ENCODE measurements at regions not wholly inside any gene's neighbourhood (a gene's known extent, or its start where the extent isn't known, plus 50 kb on each side); places are given as distances from the start of the nearest gene placed in this dataset.

DNA sequence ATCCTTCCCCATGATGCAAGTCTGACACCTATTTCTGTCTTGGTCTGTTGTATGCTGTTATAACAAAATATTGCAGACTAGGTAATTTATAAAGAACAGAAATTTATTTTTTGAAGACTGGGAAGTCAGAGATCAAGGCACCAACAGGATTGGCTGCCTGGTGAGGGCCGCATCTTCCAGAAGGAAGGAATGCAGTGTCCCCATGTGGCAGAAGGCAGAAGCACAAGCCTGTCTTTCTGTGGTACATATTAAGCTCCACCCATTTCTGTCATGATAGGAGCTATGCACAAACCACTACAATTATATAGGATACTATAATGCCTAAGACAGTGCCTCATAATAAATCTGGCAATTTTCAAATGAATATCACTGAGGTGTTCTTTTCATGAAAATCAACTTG lies 502.3 kb upstream of the DIAPH2 start:
- Histone ChIP-seq H3K4me2 (ENCODE audit: insufficient read depth in 1 of 2, low read depth in 2 of 2, low read length in 2 of 2) (no peak overlapping the region), H3K18ac (ENCODE audit: extremely low read depth, low read length) (no peak overlapping the region), H3K9ac (replicated peaks in 1 of 4; ENCODE audit: extremely low read depth in 1 of 4, low read depth in 3 of 4, low read length in 3 of 4) (no peak overlapping the region), H2BK120ac (replicated peaks; ENCODE audit: low read depth, low read length) (no peak overlapping the region), H3K56ac (replicated peaks; ENCODE audit: insufficient read length, low read depth, low read length) (no peak overlapping the region), H2BK12ac (ENCODE audit: low read depth, low read length) (no peak overlapping the region), H3K4ac (replicated peaks; ENCODE audit: insufficient read length, low read depth, low read length) (no peak overlapping the region), H3K4me3 (ENCODE audit: extremely low read depth in 1 of 4, insufficient read depth in 2 of 4, low read depth in 3 of 4, low read length in 4 of 4) (no peak overlapping the region), H4K8ac (ENCODE audit: extremely low read depth, insufficient read depth, low read length) (no peak overlapping the region), H2BK15ac (ENCODE audit: low read length) (no peak overlapping the region), H2BK20ac (ENCODE audit: low read length) (no peak overlapping the region), H3K23me2 (ENCODE audit: low read depth, low read length) (no peaks in the 10 kb centered on the region), H4K5ac (ENCODE audit: insufficient read length, low read depth, low read length) (no peak overlapping the region), H3K4me1 (replicated peaks in 1 of 4; ENCODE audit: control insufficient read depth in 3 of 4, insufficient read depth in 4 of 4, low read length in 3 of 4) (peaks cover 0 to 4% (median 0%) of the 10 kb centered on the region in 4 experiments; a peak in 3 of 7 replicates), H3K27me3 (replicated peaks in 1 of 4; ENCODE audit: control insufficient read depth in 3 of 4, extremely low read depth in 1 of 4, insufficient read depth in 3 of 4, low read length in 3 of 4) (no peaks in the 10 kb centered on the region), H3K79me1 (ENCODE audit: low read depth, low read length) (no peaks in the 10 kb centered on the region), H2BK5ac (ENCODE audit: low read depth, low read length) (no peak overlapping the region), H3K9me3 (ENCODE audit: insufficient read depth in 2 of 2, low read depth in 1 of 2, low read length in 1 of 2) (no peaks in the 10 kb centered on the region), H4K91ac (replicated peaks; ENCODE audit: insufficient read length, low read length) (no peak overlapping the region), H3K27ac (ENCODE audit: low read depth, low read length) (no peak overlapping the region), H3K36me3 (ENCODE audit: control insufficient read depth in 2 of 4, insufficient read depth in 4 of 4, low read length in 3 of 4) (no peaks in the 10 kb centered on the region), H2AK5ac (ENCODE audit: low read depth, low read length) (no peak overlapping the region), H3K23ac (ENCODE audit: insufficient read length) (no peak overlapping the region), H3K14ac (ENCODE audit: insufficient read length) (no peak overlapping the region), H3K79me2 (ENCODE audit: control insufficient read depth in 1 of 2, insufficient read depth in 2 of 2, low read length in 2 of 2) (no peaks in the 10 kb centered on the region), H4K20me1 (replicated peaks in 1 of 2; ENCODE audit: control insufficient read depth in 1 of 2, insufficient read depth in 2 of 2, low read length in 2 of 2) (no peaks in the 10 kb centered on the region), H2AFZ (ENCODE audit: low read length) (no peak overlapping the region)
- WGBS, 2 experiments (ENCODE audit: extremely low coverage in 1 of 2, insufficient coverage in 1 of 2, insufficient read length in 1 of 2, insufficient replicate concordance in 2 of 2, low coverage in 1 of 2, low lambda C conversion rate in 2 of 2, missing lambda C conversion rate in 1 of 2): 70% methylated on average over 1 of the region's 1 CpG; no CpG with 5 or more reads in 1 of the 2 experiments
- FAIRE-seq (peak; percentile 69), DNase-seq (ENCODE audit: low read depth in 1 of 2, low spot score in 2 of 2) (no peak)
- CTCF ChIA-PET (ENCODE audit: partially characterized antibody): interaction anchor here (0.7 to 2.4 kb wide), 11 partner anchors 10 to 666 kb away, joined by 3 to 15 read pairs (median 3); no protein-coding TSS in a partner anchor
- POLR2A ChIA-PET (ENCODE audit: partially characterized antibody): no interaction called here
- TF ChIP-seq NRF1 (IDR thresholded peaks at IDR 0.05; ENCODE audit: low read depth, low read length): no peak
- TF ChIP-seq, protein P1, sequence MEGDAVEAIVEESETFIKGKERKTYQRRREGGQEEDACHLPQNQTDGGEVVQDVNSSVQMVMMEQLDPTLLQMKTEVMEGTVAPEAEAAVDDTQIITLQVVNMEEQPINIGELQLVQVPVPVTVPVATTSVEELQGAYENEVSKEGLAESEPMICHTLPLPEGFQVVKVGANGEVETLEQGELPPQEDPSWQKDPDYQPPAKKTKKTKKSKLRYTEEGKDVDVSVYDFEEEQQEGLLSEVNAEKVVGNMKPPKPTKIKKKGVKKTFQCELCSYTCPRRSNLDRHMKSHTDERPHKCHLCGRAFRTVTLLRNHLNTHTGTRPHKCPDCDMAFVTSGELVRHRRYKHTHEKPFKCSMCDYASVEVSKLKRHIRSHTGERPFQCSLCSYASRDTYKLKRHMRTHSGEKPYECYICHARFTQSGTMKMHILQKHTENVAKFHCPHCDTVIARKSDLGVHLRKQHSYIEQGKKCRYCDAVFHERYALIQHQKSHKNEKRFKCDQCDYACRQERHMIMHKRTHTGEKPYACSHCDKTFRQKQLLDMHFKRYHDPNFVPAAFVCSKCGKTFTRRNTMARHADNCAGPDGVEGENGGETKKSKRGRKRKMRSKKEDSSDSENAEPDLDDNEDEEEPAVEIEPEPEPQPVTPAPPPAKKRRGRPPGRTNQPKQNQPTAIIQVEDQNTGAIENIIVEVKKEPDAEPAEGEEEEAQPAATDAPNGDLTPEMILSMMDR (IDR thresholded peaks at IDR 0.05; ENCODE audit: control extremely low read depth in 1 of 3, insufficient read depth in 1 of 3, low read depth in 1 of 3, low read length in 3 of 3): peak; percentile 52 to 70 (median 62)
- TF ChIP-seq RAD21 (IDR thresholded peaks at IDR 0.05 in 1 of 2, conservative IDR thresholded peaks at IDR 0.05 in 1 of 2; ENCODE audit: low read depth in 2 of 2, low read length in 2 of 2): peak; percentile 82 to 86

All from H1 (cell line).